Left lobe of liver (tissue), 2 donors: ENCODE measurements at regions not wholly inside any gene's neighbourhood (a gene's known extent, or its start where the extent isn't known, plus 50 kb on each side); places are given as distances from the start of the nearest gene placed in this dataset.

Source experiments
- ATAC-seq: fragments of 200-7000 bp; cut with Tn5 transposase; one replicate; pipeline ENCODE4 v1.9.1; 2020; ENCODE audit warnings: mild to moderate bottlenecking, moderate library complexity
- DNase-seq: peaks from one replicate; pipeline ENCODE4 v3.0.0-alpha.2; 2020; ENCODE audit warnings: low spot score
- donor health status: DM: no; HTN: no; CAD: no; lungs with moderate emphysema.
- donor health status: DM: no; HTN: yes; CAD: no.

GRCh38 chr7:68442931-68443631, 1155.2 kb upstream of the AUTS2 start:
- DNase-seq (no peak), ATAC-seq (no peak)

GRCh38 chr7:68444042-68444441, 1154.2 kb upstream of the AUTS2 start:
- ATAC-seq (no peak), DNase-seq (no peak)

- ATAC-seq (no peak), DNase-seq (no peak)
These were observed 1153.3 kb upstream of the AUTS2 start for GRCh38 chr7:68444956-68445355.

DNA sequence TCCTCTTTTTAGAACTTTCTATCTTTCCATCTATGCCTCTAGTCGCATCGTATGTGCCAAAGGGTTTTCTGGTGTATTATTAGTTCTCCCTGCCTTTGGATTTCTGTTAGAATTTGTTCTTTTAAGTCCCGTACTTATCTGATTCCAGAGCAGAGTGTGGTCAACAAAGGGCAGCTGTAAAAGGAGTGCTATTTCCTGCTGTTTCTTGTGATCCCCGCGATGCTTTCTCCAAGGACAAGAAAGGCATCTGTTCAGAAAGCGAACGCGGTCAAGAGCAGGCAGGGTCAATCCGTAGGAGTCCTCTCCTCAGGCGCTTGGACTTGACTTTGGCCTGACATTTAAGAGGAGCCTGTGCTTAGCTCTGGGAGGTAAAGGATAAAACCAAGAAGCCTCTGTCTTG, 1152.1 kb upstream of the AUTS2 start:
- ATAC-seq (no peak), DNase-seq (no peak)

GRCh38 chr7:68449099-68449498, 1149.2 kb upstream of the AUTS2 start:
- ATAC-seq, result no peak
- DNase-seq, result no peak

DNA sequence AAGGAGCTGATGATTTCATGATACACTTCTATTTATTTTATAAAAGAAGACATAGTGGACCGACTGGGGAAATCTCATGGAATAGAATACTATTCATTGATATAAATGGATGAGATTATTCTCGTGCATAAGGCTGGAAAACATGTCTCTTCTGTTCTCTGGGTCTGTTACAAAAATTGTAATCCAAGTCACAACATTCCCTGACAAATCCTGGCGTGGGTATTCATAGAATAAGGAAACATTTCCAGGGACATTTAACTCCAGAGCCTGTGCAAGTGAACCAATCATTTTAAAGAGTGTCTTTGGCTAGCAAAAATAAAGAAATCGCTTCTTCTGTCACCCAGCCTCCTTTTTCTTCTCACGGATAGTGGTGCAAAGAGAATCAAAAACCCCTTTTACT, 1148.5 kb upstream of the AUTS2 start:
- DNase-seq (no peak), ATAC-seq (no peak)

DNA sequence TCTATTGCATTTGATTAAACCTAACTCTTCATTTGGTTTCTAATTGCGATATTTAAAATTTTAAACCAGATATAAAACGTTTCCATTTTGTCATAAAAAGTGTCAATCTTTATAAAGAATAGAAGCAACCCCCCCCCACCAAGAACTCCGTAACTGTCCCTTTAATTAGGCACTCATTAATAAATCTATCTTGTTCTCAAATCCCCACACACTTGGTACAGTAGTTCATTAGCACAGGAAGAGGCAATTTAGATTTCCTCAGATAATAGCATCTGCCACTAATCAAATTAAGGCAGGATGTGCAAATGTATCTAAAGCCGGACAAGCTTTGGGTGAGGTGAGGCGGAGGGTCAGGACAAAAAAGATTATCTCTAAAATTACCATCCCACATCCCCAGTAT, 1143.3 kb upstream of the AUTS2 start:
- DNase-seq (no peak), ATAC-seq (no peak)

GRCh38 chr7:68456469-68456868, 1141.8 kb upstream of the AUTS2 start:
- ATAC-seq (no peak), DNase-seq (no peak)

GRCh38 chr7:68457481-68457880, 1140.8 kb upstream of the AUTS2 start:
- no peak for DNase-seq
- ATAC-seq, result no peak

DNA sequence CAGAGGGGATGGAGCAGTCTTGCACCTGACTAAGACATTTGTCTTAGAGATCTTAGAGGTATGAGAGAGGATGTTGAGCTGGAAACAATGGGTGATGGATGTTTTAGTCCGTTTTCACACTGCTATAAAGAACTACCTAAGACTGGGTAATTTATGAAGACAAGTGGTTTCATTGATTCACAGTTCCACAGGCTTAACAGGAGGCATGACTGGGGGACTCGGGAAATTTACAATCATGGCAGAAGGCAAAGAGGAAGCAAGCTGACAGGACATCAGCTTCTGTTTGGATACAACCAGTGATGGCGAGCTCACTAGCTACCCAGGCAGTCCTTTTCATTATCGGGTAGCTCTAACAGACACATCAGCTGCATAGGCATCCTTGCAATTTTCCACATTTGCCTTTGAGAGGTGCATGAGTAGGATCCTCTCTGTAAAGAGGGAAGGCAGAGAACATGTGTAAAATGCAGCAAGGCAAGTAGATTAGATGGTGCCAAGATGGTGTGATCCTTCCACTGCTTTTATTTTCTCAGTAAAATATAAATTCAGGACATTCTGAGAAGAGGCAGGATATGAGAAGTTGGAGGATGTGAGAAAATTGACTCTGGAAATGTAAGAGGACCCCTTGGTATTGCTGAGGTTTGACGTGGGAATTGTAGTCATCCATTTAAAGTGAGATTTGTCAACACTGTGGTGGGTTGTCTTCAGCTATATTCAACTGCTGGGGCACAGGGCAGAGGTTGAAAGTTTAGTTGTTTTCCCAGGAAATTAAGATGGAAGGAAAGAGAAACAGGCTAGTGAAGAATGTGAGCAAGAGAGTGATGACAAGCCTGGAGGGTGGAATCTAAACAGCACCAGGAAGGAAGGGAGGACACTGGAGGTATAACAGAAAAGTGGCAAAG, 1140.0 kb upstream of the AUTS2 start:
- no peak for DNase-seq
- no peak for ATAC-seq

GRCh38 chr7:68461430-68461829, 1136.8 kb upstream of the AUTS2 start:
- DNase-seq (no peak), ATAC-seq (no peak)

DNA sequence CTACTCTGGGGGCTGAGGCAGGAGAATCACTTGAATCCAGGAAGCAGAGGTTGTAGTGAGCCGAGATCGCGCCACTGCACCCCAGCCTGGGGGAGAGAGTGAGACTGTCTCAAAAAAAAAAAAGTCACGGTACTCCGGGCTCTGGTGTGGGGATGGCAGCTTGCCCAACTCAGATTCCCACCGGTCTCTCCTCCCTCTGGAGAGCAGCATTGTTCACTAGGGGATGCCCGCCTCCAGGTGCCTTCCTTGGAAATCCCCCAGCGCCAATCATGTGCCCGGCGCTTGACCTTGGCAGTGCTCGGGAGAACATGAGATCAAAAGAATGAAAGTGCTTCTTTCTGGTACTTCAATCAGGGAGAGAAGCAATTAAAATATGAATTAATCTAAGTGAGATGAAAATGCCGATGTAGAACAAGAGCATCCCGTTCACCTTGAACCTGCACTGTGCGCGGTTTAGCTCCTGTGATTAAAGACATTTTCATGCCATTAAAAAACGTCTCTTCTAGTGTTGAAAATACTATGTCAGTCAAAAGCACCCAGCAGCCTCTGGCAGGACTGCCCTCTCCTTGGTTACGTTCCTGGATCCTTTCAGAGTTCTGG, 1127.3 kb upstream of the AUTS2 start:
- DNase-seq, result no peak
- no peak for ATAC-seq

DNA sequence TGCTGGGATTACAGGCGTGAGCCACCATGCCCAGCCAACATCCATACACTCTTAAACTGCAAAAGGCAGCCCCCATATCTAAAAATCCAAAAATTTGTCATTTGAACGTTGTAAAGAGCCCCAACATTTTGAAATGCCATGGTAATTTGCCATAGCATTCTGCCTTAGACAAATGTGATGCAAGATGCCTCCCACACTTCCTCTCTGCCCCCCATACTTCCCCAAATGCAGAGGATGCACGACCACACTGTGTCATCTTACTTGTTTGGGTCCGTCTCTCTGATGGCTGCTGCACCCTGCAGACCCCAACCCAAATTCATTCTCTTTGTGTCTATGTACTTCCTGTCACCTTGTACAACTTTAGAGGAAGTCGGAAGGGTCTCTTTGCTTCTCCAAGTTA, 1125.6 kb upstream of the AUTS2 start:
- DNase-seq (no peak), ATAC-seq (no peak)

- ATAC-seq, result no peak
- no peak for DNase-seq
These were observed 1123.5 kb upstream of the AUTS2 start for GRCh38 chr7:68474661-68475216.

DNA sequence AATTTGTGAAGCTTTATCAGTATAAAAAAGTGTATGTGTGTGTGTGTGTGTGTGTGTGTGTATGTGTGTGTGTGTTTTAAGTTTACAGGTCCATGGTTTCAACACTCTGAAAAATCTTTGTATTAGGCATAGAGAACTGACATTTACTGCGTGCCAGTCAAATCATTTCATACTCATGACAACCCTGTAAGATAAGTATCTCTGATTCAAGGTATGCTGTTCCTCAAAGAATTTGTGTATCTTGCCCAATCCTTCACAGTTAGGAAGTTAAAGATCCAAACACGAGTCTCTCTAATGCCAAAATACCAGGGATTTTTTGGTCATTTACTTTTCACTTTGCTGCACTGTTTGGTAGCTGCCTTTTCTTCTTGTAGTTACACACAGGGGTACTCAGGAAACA, 1121.3 kb upstream of the AUTS2 start:
- no peak for ATAC-seq
- DNase-seq, result no peak

DNA sequence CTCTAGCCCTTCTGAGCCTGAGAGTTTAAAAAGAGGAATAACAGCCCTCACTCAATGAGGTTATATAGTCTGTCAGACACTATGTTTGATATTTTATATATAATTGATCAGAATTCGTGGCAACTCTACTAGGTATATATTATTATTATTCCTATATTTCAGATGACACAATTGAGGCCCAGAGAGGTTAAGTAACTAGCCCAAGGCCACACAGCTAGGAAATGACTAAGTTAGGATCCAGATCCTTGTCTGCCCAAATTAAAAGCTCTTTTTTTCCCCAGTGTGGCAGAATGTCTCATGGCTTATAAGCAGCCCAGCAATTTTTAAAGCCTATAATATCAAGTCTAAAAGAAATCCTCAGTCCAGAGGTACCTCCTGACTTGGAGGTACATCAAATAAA, 1119.9 kb upstream of the AUTS2 start:
- DNase-seq, result no peak

DNA sequence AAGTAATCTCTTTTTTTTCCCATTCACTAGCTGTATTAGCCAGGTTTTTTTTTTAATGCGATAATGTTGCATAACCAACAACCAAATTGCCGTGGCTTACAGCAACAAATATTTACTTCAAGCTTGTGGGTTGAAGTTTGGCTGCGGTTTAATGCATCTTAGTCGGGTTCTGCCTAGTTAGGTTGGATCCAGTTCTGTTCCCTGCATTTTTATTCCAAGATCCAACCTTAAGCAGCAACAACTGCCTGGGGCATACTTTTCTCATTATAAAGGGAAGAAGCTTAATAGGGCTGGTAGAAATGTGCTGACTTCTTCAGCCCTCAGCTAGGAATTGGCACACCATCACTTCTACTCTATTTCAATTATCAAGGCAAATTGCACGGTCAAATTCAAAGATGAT, 1115.5 kb upstream of the AUTS2 start:
- DNase-seq (no peak), ATAC-seq (no peak)

More for the DNA sequence above, 1119.9 kb upstream of the AUTS2 start:
- no peak for ATAC-seq

GRCh38 chr7:68484731-68485130, 1113.5 kb upstream of the AUTS2 start:
- DNase-seq, result no peak
- ATAC-seq, result no peak

- DNase-seq, result no peak
- no peak for ATAC-seq
These were observed 1112.9 kb upstream of the AUTS2 start for GRCh38 chr7:68485253-68485917.

DNA sequence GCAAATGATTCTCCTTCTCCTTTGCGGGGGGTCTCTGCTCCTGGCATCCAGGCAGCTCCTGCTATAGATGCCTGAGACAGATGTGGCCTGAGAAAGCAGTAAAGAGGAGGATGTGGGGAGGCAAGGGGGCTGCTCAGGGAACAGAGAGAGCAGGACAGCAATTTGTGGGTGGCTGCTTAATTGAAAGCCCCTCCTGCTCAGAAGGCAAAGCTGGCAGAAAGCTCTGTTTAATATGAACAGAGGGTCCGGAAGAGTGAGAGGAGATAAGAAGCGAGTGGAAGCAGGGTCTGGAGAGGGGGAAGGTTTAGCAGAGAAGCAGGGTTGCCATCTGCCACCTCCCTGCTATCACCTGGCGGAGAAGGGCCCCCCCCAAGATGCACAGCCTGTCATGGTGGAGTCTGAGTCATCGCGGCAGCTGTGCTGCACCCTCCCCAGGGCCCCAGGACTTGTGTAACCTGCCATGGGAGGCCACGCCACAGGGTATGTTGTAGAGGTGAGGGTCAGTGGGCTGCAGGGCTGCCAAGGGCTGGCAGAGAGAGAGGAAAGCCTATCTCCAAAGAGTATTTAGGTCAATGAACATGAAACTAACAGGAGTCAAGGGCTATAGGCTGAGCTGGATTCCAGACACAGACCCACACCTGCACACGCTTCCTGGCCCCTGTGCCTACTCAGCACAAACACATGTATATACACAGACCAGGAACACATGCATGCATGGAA, 1109.8 kb upstream of the AUTS2 start:
- ATAC-seq (no peak), DNase-seq (no peak)
